ENCODE measurements at regions not wholly inside any gene's neighbourhood (a gene's known extent, or its start where the extent isn't known, plus 50 kb on each side); places are given as distances from the start of the nearest gene placed in this dataset.

DNA sequence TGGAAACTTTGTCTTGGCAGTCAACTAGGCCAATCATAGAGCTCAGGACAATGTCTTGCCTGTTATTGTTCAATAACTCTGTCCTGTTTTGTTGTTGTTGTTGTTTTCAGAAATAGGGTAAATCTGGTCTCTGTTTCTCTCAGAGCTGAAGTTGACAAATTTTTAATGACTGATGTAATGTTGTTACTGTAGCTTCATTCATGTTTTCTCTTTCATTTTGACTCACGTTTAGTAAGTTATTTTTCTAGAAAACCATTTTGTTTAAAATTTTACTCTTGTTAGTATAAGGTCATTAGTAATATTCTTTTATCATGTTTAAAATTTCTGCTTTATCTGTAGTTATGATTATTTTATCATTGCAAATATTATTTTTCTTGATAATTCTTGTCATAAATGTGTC is 51.6 kb upstream of the GRIK2 start:
- no peak for TF ChIP-seq TAF1 (IDR thresholded peaks at IDR 0.05; ENCODE audit: borderline replicate concordance, low read depth, low read length)
- no peak for TF ChIP-seq POLR2A (IDR thresholded peaks at IDR 0.05; ENCODE audit: low read depth, low read length)
- no peak for TF ChIP-seq POLR2AphosphoS5 (IDR thresholded peaks at IDR 0.05; ENCODE audit: low read depth, low read length)
- no peak for FAIRE-seq
- DNase-seq (ENCODE audit: insufficient read length): no peak

All from GM12892 (cell line).